SHP77 treated with DMSO at 0.1 percent for 48 hours (cell line): ENCODE measurements at regions not wholly inside any gene's neighbourhood (a gene's known extent, or its start where the extent isn't known, plus 50 kb on each side); places are given as distances from the start of the nearest gene placed in this dataset.
"Not testable (repeated sequence)": the region's sequence is repeated elsewhere in the genome, so short reads cannot be mapped to it uniquely, and the experiment has no call there.

Experiments
- DNase-seq: peaks from one replicate; lab custom pipeline; 2025; lab: John Stamatoyannopoulos, UW

GRCh38 chr1:199920635-199921034 lies 106.9 kb upstream of the NR5A2 start:
- DNase-seq: no peak

- no peak for DNase-seq
Measured at GRCh38 chr1:199929556-199929955, 98.0 kb upstream of the NR5A2 start.

DNA sequence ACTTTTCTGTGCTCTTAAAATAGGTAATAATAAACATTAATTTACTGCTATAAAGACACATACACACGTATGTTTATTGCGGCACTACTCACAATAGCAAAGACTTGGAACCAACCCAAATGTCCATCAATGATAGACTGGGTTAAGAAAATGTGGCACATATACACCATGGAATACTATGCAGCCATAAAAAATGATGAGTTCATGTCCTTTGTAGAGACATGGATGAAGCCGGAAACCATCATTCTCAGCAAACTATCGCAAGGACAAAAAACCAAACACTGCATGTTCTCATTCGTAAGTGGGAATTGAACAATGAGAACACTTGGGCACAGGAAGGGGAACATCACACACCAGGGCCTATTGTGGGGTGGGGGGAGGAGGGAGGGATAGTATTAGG lies 97.4 kb upstream of the NR5A2 start:
- DNase-seq: not testable (repeated sequence)

DNA sequence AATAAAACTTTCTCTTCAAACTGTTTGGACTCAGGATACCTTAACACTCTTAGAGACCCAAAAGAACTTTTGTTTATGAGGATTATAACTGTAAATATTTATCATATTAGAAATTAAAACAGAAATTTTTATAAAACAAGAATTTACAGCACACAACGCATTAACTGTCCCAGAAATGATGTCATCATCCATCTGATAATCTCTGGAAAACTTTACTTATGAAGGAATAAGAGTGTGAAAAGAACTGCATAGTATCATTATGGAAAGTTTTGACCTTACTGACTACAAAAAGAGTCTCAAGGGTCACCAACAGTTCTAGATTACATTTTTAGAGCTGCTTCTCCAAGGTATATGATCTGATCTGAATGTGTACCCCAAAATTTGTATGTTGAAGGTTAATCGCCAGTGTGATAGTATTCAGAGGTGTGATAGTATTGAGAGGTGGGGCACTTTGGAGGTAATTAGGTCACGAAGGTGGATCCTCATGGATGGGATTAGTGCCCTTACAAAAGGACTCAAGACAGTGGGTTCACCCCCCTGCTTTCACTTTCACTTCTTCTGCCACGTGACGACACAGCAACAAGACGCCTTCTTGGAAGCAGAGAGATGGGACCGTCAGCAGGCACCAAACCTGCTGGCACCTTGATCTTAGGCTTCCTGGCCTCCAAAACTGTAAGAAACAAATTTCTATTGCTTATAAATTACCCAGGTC lies 95.7 kb upstream of the NR5A2 start:
- DNase-seq: no peak

DNA sequence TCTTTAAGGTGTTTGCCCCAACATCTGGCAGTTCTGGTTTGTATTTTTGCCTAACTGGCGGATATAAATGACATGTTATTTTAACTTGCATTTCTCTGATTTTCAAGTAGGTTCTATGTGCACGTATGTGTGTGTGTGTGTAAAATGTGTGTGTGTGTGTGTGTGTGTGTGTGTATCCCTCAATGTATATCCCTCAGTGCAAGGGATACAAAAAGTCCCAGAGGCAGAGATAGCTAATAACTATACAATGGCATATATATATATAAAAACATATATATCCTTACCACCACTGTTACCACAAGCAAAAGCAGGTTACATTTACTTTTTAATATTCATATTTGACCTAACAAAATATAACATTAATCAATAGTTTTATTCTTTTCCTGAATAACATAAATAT lies 95.0 kb upstream of the NR5A2 start:
- DNase-seq: no peak

- no peak for DNase-seq
Measured at GRCh38 chr1:199936441-199936840, 91.1 kb upstream of the NR5A2 start.

- DNase-seq: no peak
Measured at GRCh38 chr1:199937161-199937560, 90.3 kb upstream of the NR5A2 start.

- no peak for DNase-seq
Measured at GRCh38 chr1:199937661-199938060, 89.8 kb upstream of the NR5A2 start.

DNA sequence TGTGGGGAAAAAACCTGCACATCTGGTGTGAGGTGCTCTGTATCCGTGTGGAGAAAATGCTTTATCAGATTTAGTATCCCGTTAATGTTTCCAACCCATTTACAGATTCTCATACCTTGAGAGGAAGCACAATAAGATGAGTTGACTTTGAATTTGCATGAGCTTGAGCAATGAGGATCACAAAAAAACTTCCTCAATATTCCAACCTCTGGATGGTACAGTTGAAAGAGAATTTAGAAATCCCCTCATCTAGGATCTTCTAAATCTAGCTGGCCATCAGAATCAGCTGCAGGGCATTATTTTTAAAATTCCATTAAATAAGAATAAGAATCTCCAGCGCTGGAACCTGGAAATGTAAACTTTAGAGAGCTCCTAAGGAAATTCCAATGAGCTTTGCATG lies 82.5 kb upstream of the NR5A2 start:
- DNase-seq: no peak

DNA sequence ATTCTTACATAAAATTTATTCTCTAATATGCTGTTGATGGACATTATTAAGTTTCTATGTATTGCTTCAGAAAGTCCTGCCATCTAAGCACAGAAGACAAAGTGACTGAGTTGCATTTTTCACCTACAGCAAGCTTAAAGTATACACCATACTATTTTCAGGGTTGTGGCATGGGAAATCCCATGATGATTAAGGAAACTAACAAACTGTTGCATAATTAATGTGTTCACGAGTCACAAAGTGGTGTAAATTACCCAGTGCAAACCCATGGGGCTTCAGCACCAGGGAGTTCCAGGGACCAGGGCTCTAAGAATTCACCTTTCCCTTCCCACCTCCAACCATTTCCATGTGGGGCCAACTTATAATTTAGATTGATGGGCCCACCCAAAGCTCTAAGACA lies 81.9 kb upstream of the NR5A2 start:
- no peak for DNase-seq

DNA sequence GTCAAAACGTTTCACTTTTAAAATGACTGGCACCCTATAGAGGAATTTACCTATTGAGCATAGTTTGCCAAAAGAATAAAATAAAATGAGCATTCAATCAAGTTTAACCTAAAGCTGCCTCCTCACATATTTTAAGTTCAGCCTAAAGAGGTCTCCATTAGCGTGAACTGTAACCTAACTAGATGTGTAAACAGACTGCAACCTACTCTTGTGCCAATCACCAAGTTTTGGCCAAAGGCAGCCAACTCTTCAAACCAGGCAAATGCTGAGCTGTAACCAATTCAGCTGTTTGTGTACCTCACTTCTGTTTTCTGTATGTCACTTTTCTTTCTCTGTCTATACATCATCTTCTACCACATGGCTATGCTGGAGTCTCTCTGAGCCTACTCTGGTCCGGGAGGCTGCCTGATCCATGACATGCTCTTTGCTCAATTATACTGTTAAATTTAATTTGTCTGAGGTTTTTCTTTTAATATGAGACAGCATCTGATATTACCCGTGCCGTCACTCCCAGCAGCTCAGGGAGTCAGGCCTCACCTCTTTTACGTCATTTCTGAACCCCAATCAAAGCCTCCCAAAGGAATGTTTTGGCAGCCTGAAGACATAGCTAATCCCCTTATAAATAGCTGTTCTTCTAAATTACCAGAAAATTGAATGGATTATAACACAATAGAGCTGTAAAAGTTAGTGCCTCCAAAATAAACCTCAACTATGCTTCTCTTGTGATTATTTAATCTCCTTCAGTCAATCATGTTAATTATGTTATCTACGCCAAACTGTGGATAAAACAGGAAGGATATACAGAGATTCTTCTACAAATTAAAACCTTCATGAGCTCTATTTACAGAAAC lies 81.0 kb upstream of the NR5A2 start:
- DNase-seq: no peak

DNA sequence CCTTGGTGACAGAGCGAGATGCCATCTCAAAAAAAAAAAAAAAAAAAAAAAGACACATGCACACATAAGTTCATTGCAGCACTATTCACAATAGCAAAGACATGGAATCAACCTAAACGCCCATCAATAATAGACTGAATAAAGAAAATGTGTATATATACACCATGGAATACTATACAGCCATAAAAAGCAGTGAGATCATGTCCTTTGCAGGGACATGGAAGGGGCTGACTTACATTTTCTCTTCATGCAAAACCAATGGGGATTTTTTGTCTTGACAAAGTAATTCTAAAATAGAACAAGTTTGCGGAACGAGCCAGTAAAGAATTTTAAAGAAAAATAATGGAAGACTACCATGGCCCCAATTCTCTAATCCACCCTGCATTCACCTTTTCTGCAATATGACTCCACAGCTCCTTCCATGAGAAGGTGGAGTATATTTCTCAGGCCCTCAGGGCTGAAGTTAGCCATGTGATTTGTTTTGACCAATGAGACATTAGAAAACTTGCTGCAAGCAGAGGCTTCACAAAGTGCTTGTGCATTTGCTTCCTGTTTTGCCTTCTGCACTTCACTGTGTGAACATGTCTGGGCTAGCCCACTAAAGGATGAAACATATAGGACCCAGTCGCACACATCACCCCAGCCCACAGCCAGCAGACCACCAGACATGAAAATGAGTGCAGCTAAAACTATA lies 78.8 kb upstream of the NR5A2 start:
- DNase-seq: no peak

DNA sequence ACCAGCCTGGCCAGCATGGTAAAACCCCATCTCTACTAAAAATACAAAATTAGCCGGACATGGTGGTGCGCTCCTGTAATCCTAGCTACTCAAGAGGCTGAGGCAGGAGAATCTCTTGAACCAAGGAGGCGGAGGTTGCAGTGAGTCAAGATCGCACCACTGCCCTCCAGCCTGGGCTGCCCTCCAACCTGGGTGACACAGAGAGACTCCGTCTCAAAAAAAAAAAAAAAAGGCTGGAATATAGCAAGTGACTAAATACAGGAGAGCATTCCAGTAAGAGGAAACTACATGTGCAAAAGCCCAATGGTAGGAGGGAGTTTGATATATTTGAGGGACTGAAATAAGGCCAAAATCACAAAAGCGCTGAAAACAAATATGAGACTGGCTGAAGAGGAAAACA lies 76.5 kb upstream of the NR5A2 start:
- not testable (repeated sequence) for DNase-seq

GRCh38 chr1:199953651-199954050 lies 73.9 kb upstream of the NR5A2 start:
- no peak for DNase-seq

GRCh38 chr1:199954699-199955098 lies 72.8 kb upstream of the NR5A2 start:
- DNase-seq: no peak

GRCh38 chr1:199955235-199955634 lies 72.3 kb upstream of the NR5A2 start:
- no peak for DNase-seq

DNA sequence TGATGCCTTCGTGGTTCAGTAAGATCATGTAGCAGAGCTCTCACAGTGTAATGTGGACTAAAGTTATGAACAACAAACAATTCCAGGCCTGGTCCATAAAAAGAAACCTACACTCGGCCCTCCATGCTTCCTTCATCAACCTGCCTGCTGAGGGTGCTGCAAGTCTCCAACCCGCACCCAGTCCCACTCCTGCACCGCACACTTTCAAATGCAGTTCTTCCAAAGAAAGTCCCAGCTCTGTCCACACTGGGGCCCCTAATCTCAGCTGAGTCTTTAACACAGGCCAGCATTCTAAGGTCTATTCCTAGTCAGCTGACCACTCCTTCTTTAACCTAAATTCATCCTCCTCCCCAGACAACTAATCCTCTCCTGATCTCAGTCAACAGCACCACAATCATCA lies 71.5 kb upstream of the NR5A2 start:
- DNase-seq: no peak

GRCh38 chr1:199959033-199959774 lies 68.3 kb upstream of the NR5A2 start:
- no peak for DNase-seq

DNA sequence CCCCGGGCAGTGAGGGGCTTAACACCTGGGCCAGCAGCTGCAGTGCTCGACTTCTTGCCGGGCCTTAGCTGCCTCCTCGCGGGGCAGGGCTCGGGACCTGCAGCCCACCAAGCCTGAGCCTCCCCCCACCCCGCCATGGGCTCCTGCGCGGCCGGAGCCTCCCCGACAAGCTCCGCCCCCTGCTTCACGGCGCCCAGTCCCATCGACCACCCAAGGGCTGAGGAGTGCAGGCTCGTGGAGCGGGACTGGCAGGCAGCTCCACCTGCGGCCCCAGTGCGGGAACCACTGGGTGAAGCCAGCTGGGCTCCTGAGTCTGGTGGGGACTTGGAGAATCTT lies 67.8 kb upstream of the NR5A2 start:
- DNase-seq: no peak

DNA sequence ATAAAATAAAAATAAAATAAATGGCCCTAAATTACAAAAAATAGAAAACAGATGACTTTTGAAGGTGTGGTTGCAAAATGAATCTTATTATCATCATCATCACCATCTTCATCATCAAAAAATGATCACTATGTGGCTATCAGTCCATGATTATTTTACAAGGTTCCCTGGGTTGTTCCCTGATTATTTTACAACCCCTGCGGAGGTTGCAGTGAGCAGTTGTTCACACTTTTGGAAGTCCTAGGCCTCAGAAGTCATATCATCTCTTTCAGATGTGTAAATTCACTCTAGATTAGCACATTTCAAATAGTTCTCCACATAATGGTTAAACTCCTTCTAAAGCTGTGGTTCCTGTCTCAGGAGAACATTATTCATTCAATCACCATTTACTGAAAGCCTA lies 57.4 kb upstream of the NR5A2 start:
- no peak for DNase-seq

DNA sequence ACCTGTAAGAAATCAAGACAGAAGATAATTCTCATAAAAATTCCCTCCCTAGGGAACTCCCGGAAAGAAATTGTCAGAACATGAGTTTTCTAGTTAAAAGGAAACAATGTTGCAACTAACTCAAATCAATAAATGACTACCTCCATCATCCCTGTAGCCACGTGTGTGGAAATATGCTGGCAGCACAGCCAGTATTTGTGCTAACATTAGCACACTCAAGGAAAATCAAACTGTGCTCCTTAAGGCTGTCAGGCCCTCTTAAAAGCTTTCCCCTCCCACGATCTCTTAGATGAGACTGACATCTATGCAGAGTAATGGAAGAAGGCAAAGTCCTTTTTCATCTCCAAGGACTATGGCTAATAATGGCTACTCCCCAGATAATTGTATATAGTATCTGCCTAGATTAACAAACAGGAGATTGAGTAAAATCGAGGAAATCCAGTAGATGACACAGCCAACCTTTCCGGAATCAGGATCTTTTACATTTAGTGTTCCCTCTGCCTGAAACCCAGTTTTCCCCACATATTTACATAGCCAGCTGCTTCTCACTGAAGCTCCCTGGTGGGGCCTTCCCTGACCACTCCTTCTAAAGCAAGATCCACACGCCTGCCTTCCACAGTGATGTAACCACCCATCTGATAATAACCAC lies 50.9 kb upstream of the NR5A2 start:
- DNase-seq: no peak
